Inflammatory macrophage treated with lipopolysaccharide for 1 hour (primary cell): ENCODE measurements at regions not wholly inside any gene's neighbourhood (a gene's known extent, or its start where the extent isn't known, plus 50 kb on each side); places are given as distances from the start of the nearest gene placed in this dataset.
"Not testable (repeated sequence)": the region's sequence is repeated elsewhere in the genome, so short reads cannot be mapped to it uniquely, and the experiment has no call there.

Experiments
- DNase-seq, 2 donors: peaks; one replicate each; pipeline ENCODE4 v3.0.0-alpha.2; 2020 to 2022

- DNase-seq, result no peak
These were observed 146.6 kb upstream of the DGKB start for GRCh38 chr7:15049157-15049556.

GRCh38 chr7:15046861-15047260, 144.3 kb upstream of the DGKB start:
- no peak for DNase-seq

GRCh38 chr7:15043931-15044330, 141.4 kb upstream of the DGKB start:
- no peak for DNase-seq

- no peak for DNase-seq
These were observed 139.9 kb upstream of the DGKB start for GRCh38 chr7:15042285-15043065.

GRCh38 chr7:15041226-15041625, 138.7 kb upstream of the DGKB start:
- DNase-seq, result no peak

GRCh38 chr7:15035814-15036213, 133.3 kb upstream of the DGKB start:
- no peak for DNase-seq

- no peak for DNase-seq
These were observed 130.5 kb upstream of the DGKB start for GRCh38 chr7:15033039-15033438.

- no peak for DNase-seq
These were observed 116.4 kb upstream of the DGKB start for GRCh38 chr7:15018981-15019380.

GRCh38 chr7:15016766-15017165, 114.2 kb upstream of the DGKB start:
- DNase-seq, result no peak

- no peak for DNase-seq
These were observed 113.7 kb upstream of the DGKB start for GRCh38 chr7:15016315-15016667.

GRCh38 chr7:15015545-15016314, 113.2 kb upstream of the DGKB start:
- peak; percentile 3 to 55 for DNase-seq

- DNase-seq, result no peak
These were observed 109.6 kb upstream of the DGKB start for GRCh38 chr7:15012135-15012534.

- no peak for DNase-seq
These were observed 108.7 kb upstream of the DGKB start for GRCh38 chr7:15011289-15011688.

- DNase-seq, result no peak
These were observed 105.0 kb upstream of the DGKB start for GRCh38 chr7:15007507-15007906.

GRCh38 chr7:15005672-15006071, 103.1 kb upstream of the DGKB start:
- DNase-seq, result no peak

- no peak for DNase-seq
These were observed 97.6 kb upstream of the DGKB start for GRCh38 chr7:15000157-15000556.

- no peak for DNase-seq
These were observed 96.8 kb upstream of the DGKB start for GRCh38 chr7:14999331-14999730.

- no peak for DNase-seq
These were observed 93.2 kb upstream of the DGKB start for GRCh38 chr7:14995774-14996173.

- no peak for DNase-seq
These were observed 86.4 kb upstream of the DGKB start for GRCh38 chr7:14988941-14989340.

- DNase-seq, result no peak
These were observed 76.1 kb upstream of the DGKB start for GRCh38 chr7:14978687-14979086.

GRCh38 chr7:14974688-14975087, 72.1 kb upstream of the DGKB start:
- DNase-seq, result no peak

- no peak for DNase-seq
These were observed 71.3 kb upstream of the DGKB start for GRCh38 chr7:14973712-14974428.

GRCh38 chr7:14971678-14972077, 69.1 kb upstream of the DGKB start:
- DNase-seq, result not testable (repeated sequence)

- not testable (repeated sequence) for DNase-seq
These were observed 64.8 kb upstream of the DGKB start for GRCh38 chr7:14967376-14967775.
